NCI-H526 treated with DMSO at 0.1 percent for 48 hours (cell line): ENCODE measurements at regions not wholly inside any gene's neighbourhood (a gene's known extent, or its start where the extent isn't known, plus 50 kb on each side); places are given as distances from the start of the nearest gene placed in this dataset.
"Not testable (repeated sequence)": the region's sequence is repeated elsewhere in the genome, so short reads cannot be mapped to it uniquely, and the experiment has no call there.

ENCODE experiments used
- DNase-seq: peaks from one replicate; lab custom pipeline; 2025; lab: John Stamatoyannopoulos, UW

- no peak for DNase-seq
Observed at GRCh38 chr18:32884543-32884942, 111.7 kb upstream of the KLHL14 start.

- no peak for DNase-seq
Observed at GRCh38 chr18:32881009-32881408, 108.2 kb upstream of the KLHL14 start.

GRCh38 chr18:32879497-32879896 is 106.7 kb upstream of the KLHL14 start:
- no peak for DNase-seq

GRCh38 chr18:32878436-32878835 is 105.6 kb upstream of the KLHL14 start:
- no peak for DNase-seq

- no peak for DNase-seq
Observed at GRCh38 chr18:32877371-32877770, 104.5 kb upstream of the KLHL14 start.

GRCh38 chr18:32875625-32876024 is 102.8 kb upstream of the KLHL14 start:
- no peak for DNase-seq

- DNase-seq = no peak
Observed at GRCh38 chr18:32871786-32872185, 99.0 kb upstream of the KLHL14 start.

GRCh38 chr18:32870611-32871010 is 97.8 kb upstream of the KLHL14 start:
- DNase-seq = no peak

- no peak for DNase-seq
Observed at GRCh38 chr18:32868406-32868805, 95.6 kb upstream of the KLHL14 start.

- DNase-seq = no peak
Observed at GRCh38 chr18:32867936-32868335, 95.1 kb upstream of the KLHL14 start.

GRCh38 chr18:32867330-32867729 is 94.5 kb upstream of the KLHL14 start:
- no peak for DNase-seq

GRCh38 chr18:32862031-32862430 is 89.2 kb upstream of the KLHL14 start:
- DNase-seq = not testable (repeated sequence)

- DNase-seq = no peak
Observed at GRCh38 chr18:32851936-32852335, 79.1 kb upstream of the KLHL14 start.

- no peak for DNase-seq
Observed at GRCh38 chr18:32848826-32849225, 76.0 kb upstream of the KLHL14 start.

- peak; percentile 93 for DNase-seq
Observed at GRCh38 chr18:32847691-32848090, 74.9 kb upstream of the KLHL14 start.

- DNase-seq = no peak
Observed at GRCh38 chr18:32846896-32847295, 74.1 kb upstream of the KLHL14 start.

- DNase-seq = no peak
Observed at GRCh38 chr18:32840962-32841361, 68.1 kb upstream of the KLHL14 start.

- no peak for DNase-seq
Observed at GRCh38 chr18:32835951-32836350, 63.1 kb upstream of the KLHL14 start.

- DNase-seq = no peak
Observed at GRCh38 chr18:32831781-32832180, 59.0 kb upstream of the KLHL14 start.

GRCh38 chr18:32823226-32823625 is 50.4 kb upstream of the KLHL14 start:
- DNase-seq = no peak
